ENCODE measurements at regions not wholly inside any gene's neighbourhood (a gene's known extent, or its start where the extent isn't known, plus 50 kb on each side); places are given as distances from the start of the nearest gene placed in this dataset.

- Histone ChIP-seq H3K79me1 (ENCODE audit: low read depth, low read length) (no peaks in the 10 kb centered on the region), H2BK12ac (ENCODE audit: low read length) (no peak overlapping the region), H2AK5ac (ENCODE audit: low read depth, low read length) (no peak overlapping the region), H3K4me3 (ENCODE audit: low read length in 2 of 2) (no peak overlapping the region), H2AFZ (ENCODE audit: low read length) (no peak overlapping the region), H3K4me1 (ENCODE audit: control insufficient read depth in 2 of 2, insufficient read depth in 1 of 2, low read depth in 1 of 2, low read length in 2 of 2) (peaks cover 0 to 3% of the 10 kb centered on the region in 2 donors), H3K18ac (ENCODE audit: low read length) (no peak overlapping the region), H3K9ac (ENCODE audit: low read depth, low read length, poor library complexity) (no peak overlapping the region), H4K91ac (ENCODE audit: low read depth, low read length, poor library complexity) (no peak overlapping the region), H3K27me3 (ENCODE audit: control insufficient read depth in 3 of 3, insufficient read depth in 3 of 3, low read depth in 1 of 3, low read length in 3 of 3) (no peaks in the 10 kb centered on the region), H4K8ac (ENCODE audit: low read depth, low read length) (no peak overlapping the region), H2BK120ac (ENCODE audit: low read depth, low read length) (no peak overlapping the region), H3K4me2 (ENCODE audit: insufficient read depth, low read length, poor library complexity, severe bottlenecking) (no peak overlapping the region), H3K27ac (replicated peaks; ENCODE audit: low read length) (no peak overlapping the region), H2BK5ac (ENCODE audit: low read length) (no peak overlapping the region), H2BK15ac (ENCODE audit: low read length) (no peak overlapping the region), H3K23ac (ENCODE audit: low read depth, low read length, poor library complexity) (no peak overlapping the region), H3K4ac (ENCODE audit: low read length) (no peak overlapping the region), H3K14ac (ENCODE audit: low read length) (no peak overlapping the region), H3K9me3 (replicated peaks in 1 of 2; ENCODE audit: control insufficient read depth in 2 of 2, insufficient read depth in 1 of 2, low read depth in 1 of 2, low read length in 2 of 2) (peaks cover 0 to 1% of the 10 kb centered on the region in 2 donors), H3K36me3 (replicated peaks in 1 of 2; ENCODE audit: control insufficient read depth in 2 of 2, insufficient read depth in 2 of 2, low read length in 2 of 2) (no peaks in the 10 kb centered on the region)
- no CpG with 5 or more reads among the region's 3 CpGs for WGBS, 2 donors (ENCODE audit: extremely low coverage in 2 of 2, insufficient read length in 2 of 2, insufficient replicate concordance in 1 of 2)
- no peak for DNase-seq (ENCODE audit: low spot score)
These were observed 200.5 kb downstream of the HERPUD2 start for GRCh38 chr7:35494407-35494806.

- Histone ChIP-seq H3K4me3 (ENCODE audit: low read length in 2 of 2) (no peak overlapping the region), H3K4ac (ENCODE audit: low read length) (no peak overlapping the region), H3K9me3 (replicated peaks in 1 of 2; ENCODE audit: control insufficient read depth in 2 of 2, insufficient read depth in 1 of 2, low read depth in 1 of 2, low read length in 2 of 2) (peaks cover 0 to 1% of the 10 kb centered on the region in 2 donors), H2AK5ac (ENCODE audit: low read depth, low read length) (no peak overlapping the region), H3K14ac (ENCODE audit: low read length) (no peak overlapping the region), H3K27me3 (ENCODE audit: control insufficient read depth in 3 of 3, insufficient read depth in 3 of 3, low read depth in 1 of 3, low read length in 3 of 3) (no peaks in the 10 kb centered on the region), H3K36me3 (replicated peaks in 1 of 2; ENCODE audit: control insufficient read depth in 2 of 2, insufficient read depth in 2 of 2, low read length in 2 of 2) (no peaks in the 10 kb centered on the region), H3K18ac (ENCODE audit: low read length) (no peak overlapping the region), H3K79me1 (ENCODE audit: low read depth, low read length) (no peaks in the 10 kb centered on the region), H2BK120ac (ENCODE audit: low read depth, low read length) (no peak overlapping the region), H2BK5ac (ENCODE audit: low read length) (no peak overlapping the region), H3K4me1 (ENCODE audit: control insufficient read depth in 2 of 2, insufficient read depth in 1 of 2, low read depth in 1 of 2, low read length in 2 of 2) (peaks cover 0 to 3% of the 10 kb centered on the region in 2 donors), H3K23ac (ENCODE audit: low read depth, low read length, poor library complexity) (no peak overlapping the region), H2AFZ (ENCODE audit: low read length) (no peak overlapping the region), H4K91ac (ENCODE audit: low read depth, low read length, poor library complexity) (no peak overlapping the region), H2BK12ac (ENCODE audit: low read length) (no peak overlapping the region), H3K4me2 (ENCODE audit: insufficient read depth, low read length, poor library complexity, severe bottlenecking) (no peak overlapping the region), H3K27ac (replicated peaks; ENCODE audit: low read length) (no peak overlapping the region), H2BK15ac (ENCODE audit: low read length) (no peak overlapping the region), H3K9ac (ENCODE audit: low read depth, low read length, poor library complexity) (no peak overlapping the region), H4K8ac (ENCODE audit: low read depth, low read length) (no peak overlapping the region)
- WGBS, 2 donors (ENCODE audit: extremely low coverage in 2 of 2, insufficient read length in 2 of 2, insufficient replicate concordance in 1 of 2) = no CpG with 5 or more reads among the region's 19 CpGs
- DNase-seq (ENCODE audit: low spot score) = no peak
These were observed 202.3 kb downstream of the HERPUD2 start for GRCh38 chr7:35492451-35493175.

GRCh38 chr7:35491233-35491632, 203.7 kb downstream of the HERPUD2 start:
- Histone ChIP-seq H2AK5ac (ENCODE audit: low read depth, low read length) (no peak overlapping the region), H2BK15ac (ENCODE audit: low read length) (no peak overlapping the region), H3K36me3 (replicated peaks in 1 of 2; ENCODE audit: control insufficient read depth in 2 of 2, insufficient read depth in 2 of 2, low read length in 2 of 2) (no peaks in the 10 kb centered on the region), H2BK120ac (ENCODE audit: low read depth, low read length) (no peak overlapping the region), H4K91ac (ENCODE audit: low read depth, low read length, poor library complexity) (no peak overlapping the region), H3K27me3 (ENCODE audit: control insufficient read depth in 3 of 3, insufficient read depth in 3 of 3, low read depth in 1 of 3, low read length in 3 of 3) (no peaks in the 10 kb centered on the region), H2AFZ (ENCODE audit: low read length) (no peak overlapping the region), H3K79me1 (ENCODE audit: low read depth, low read length) (no peaks in the 10 kb centered on the region), H3K9ac (ENCODE audit: low read depth, low read length, poor library complexity) (no peak overlapping the region), H3K4me2 (ENCODE audit: insufficient read depth, low read length, poor library complexity, severe bottlenecking) (no peak overlapping the region), H2BK12ac (ENCODE audit: low read length) (no peak overlapping the region), H3K4me1 (ENCODE audit: control insufficient read depth in 2 of 2, insufficient read depth in 1 of 2, low read depth in 1 of 2, low read length in 2 of 2) (peaks cover 0 to 12% of the 10 kb centered on the region in 2 donors), H3K4ac (ENCODE audit: low read length) (no peak overlapping the region), H3K23ac (ENCODE audit: low read depth, low read length, poor library complexity) (no peak overlapping the region), H3K4me3 (ENCODE audit: low read length in 2 of 2) (no peak overlapping the region), H3K9me3 (replicated peaks in 1 of 2; ENCODE audit: control insufficient read depth in 2 of 2, insufficient read depth in 1 of 2, low read depth in 1 of 2, low read length in 2 of 2) (peaks cover 0 to 1% of the 10 kb centered on the region in 2 donors), H3K18ac (ENCODE audit: low read length) (no peak overlapping the region), H3K27ac (replicated peaks; ENCODE audit: low read length) (no peak overlapping the region), H2BK5ac (ENCODE audit: low read length) (no peak overlapping the region), H3K14ac (ENCODE audit: low read length) (no peak overlapping the region), H4K8ac (ENCODE audit: low read depth, low read length) (no peak overlapping the region)
- WGBS, 2 donors (ENCODE audit: extremely low coverage in 2 of 2, insufficient read length in 2 of 2, insufficient replicate concordance in 1 of 2) = no CpG with 5 or more reads among the region's 1 CpG
- no peak for DNase-seq (ENCODE audit: low spot score)

- WGBS, 2 donors (ENCODE audit: extremely low coverage in 2 of 2, insufficient read length in 2 of 2, insufficient replicate concordance in 1 of 2) = no CpG with 5 or more reads among the region's 2 CpGs
- H2BK120ac ChIP-seq (ENCODE audit: low read depth, low read length) = no peak overlapping the region
- no peak overlapping the region for H2BK15ac ChIP-seq (ENCODE audit: low read length)
- H3K4me1 ChIP-seq (ENCODE audit: control insufficient read depth in 2 of 2, insufficient read depth in 1 of 2, low read depth in 1 of 2, low read length in 2 of 2) = peaks cover 0 to 17% of the 10 kb centered on the region in 2 donors
- no peak overlapping the region for H2BK5ac ChIP-seq (ENCODE audit: low read length)
- no peak overlapping the region for H2AFZ ChIP-seq (ENCODE audit: low read length)
- H3K4ac ChIP-seq (ENCODE audit: low read length) = no peak overlapping the region
- no peak overlapping the region for H3K9ac ChIP-seq (ENCODE audit: low read depth, low read length, poor library complexity)
- H3K9me3 ChIP-seq (replicated peaks in 1 of 2; ENCODE audit: control insufficient read depth in 2 of 2, insufficient read depth in 1 of 2, low read depth in 1 of 2, low read length in 2 of 2) = no peaks in the 10 kb centered on the region
- no peak overlapping the region for H3K14ac ChIP-seq (ENCODE audit: low read length)
- no peak overlapping the region for H4K91ac ChIP-seq (ENCODE audit: low read depth, low read length, poor library complexity)
- no peak for DNase-seq (ENCODE audit: low spot score)
- H3K4me2 ChIP-seq (ENCODE audit: insufficient read depth, low read length, poor library complexity, severe bottlenecking) = no peak overlapping the region
- no peak overlapping the region for H3K18ac ChIP-seq (ENCODE audit: low read length)
- no peak overlapping the region for H2BK12ac ChIP-seq (ENCODE audit: low read length)
- H2AK5ac ChIP-seq (ENCODE audit: low read depth, low read length) = no peak overlapping the region
- H3K36me3 ChIP-seq (replicated peaks in 1 of 2; ENCODE audit: control insufficient read depth in 2 of 2, insufficient read depth in 2 of 2, low read length in 2 of 2) = no peaks in the 10 kb centered on the region
- no peak overlapping the region for H3K4me3 ChIP-seq (ENCODE audit: low read length in 2 of 2)
- no peak overlapping the region for H3K27ac ChIP-seq (replicated peaks; ENCODE audit: low read length)
- no peaks in the 10 kb centered on the region for H3K79me1 ChIP-seq (ENCODE audit: low read depth, low read length)
- H4K8ac ChIP-seq (ENCODE audit: low read depth, low read length) = no peak overlapping the region
- no peak overlapping the region for H3K23ac ChIP-seq (ENCODE audit: low read depth, low read length, poor library complexity)
- H3K27me3 ChIP-seq (ENCODE audit: control insufficient read depth in 3 of 3, insufficient read depth in 3 of 3, low read depth in 1 of 3, low read length in 3 of 3) = no peaks in the 10 kb centered on the region
These were observed 207.1 kb downstream of the HERPUD2 start for GRCh38 chr7:35487841-35488240.

All from neuronal stem cell (in vitro differentiated cells).